GM21723 (cell line): ENCODE measurements at regions not wholly inside any gene's neighbourhood (a gene's known extent, or its start where the extent isn't known, plus 50 kb on each side); places are given as distances from the start of the nearest gene placed in this dataset.
"Not testable (repeated sequence)": the region's sequence is repeated elsewhere in the genome, so short reads cannot be mapped to it uniquely, and the experiment has no call there.

Experiments used
- ATAC-seq: cut with Tn5 transposase; IDR thresholded peaks from one replicate; pipeline ENCODE4 v1.9.1; 2021; ENCODE audit warnings: mild to moderate bottlenecking, moderate library complexity; ENCODE audit not compliant: unreplicated experiment

GRCh38 chr5:174504266-174504726 is 220.1 kb upstream of the MSX2 start:
- ATAC-seq: no peak

DNA sequence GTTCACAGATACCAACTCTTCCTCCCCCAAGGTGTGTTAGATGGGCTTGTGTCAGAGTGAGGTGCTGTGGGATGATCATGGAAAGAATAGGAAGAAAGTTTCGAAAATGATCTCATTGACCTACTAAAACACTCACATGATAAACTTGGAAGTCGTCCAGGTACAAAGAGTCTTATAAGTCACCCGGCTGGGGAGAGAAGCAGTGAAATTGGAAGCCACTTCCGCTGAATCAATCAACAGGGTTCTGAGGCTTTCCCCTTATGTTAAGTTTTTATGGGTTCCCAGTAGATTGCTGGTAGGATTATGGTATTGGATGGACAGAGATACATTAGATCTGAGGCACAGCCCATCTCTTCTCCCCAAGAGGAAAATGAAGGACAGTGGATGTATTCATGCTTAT is 218.8 kb upstream of the MSX2 start:
- ATAC-seq: no peak

DNA sequence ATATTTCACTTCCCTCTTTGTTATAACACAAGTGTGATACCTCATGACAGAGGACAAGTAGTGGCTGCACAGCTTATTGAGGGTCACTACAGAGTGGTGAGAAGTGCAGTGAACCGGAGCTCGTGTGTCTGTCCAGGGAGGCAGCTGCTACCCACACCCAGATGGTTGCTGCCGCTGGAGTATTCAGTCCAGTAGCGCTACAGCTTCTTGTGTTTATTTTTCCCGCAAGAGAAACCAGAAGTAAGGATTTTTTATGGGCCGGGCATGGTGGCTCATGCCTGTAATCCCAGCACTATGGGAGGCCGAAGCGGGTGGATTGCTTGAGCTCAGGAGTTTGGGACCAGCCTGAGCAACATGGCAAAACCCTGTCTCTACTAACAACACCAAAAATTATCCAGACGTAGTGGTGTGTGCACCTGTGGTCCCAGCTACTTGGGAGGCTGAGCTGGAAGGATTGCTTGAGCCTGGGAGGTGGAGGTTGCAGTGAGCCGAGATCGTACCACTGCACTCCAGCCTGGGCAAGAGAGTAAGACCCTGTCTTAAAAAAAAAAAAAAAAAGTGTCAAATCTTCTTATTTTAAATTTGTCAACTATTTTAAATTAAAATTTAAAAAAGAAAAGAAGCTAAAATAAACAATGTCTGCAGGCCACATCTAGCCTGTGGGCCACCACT is 213.5 kb upstream of the MSX2 start:
- ATAC-seq: not testable (repeated sequence)

DNA sequence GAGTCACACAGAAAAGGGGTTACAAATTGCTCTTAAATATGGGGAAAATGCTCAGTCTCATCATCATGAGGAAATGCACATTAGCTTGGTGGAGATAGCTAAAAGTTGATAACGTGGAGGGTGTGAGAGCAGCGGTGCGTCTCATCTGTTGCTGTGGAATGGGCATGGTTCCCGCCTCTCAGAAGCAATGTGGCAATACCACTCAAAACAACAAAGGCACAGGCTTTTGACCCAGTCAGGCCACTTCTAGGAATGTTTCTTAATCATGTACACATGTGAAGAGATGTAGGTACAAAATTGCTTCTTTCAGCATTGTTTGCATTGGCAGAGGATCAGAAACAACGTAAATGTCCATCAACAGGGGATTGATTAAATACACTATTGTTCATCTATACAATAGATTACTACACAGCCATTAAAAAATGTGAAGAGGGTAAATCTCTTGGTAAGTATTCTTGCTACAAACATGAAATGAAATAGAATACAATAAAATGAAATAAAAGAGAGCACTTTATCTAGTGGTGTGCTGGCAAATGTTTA is 212.6 kb upstream of the MSX2 start:
- no peak for ATAC-seq

DNA sequence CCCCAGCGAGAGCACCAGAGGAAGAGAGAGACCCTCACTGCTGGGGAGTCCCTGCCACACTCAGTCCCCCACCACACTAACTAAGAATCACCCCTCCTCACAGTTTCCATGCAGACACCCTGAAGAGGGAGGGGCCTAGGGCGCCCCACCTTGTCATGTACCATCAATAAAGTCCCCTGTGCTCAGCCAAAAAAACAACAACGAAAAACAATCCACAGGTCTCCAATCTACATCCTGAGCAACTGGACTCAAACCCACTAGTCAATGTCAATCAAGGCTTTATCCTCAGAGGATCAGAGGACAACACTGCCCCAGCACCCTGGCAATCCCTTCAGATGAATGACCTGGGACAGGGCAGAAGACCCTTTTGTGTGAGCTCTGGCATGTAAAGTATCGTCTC is 210.1 kb upstream of the MSX2 start:
- ATAC-seq: no peak

GRCh38 chr5:174514983-174515394 is 209.4 kb upstream of the MSX2 start:
- no peak for ATAC-seq

GRCh38 chr5:174516741-174517140 is 207.6 kb upstream of the MSX2 start:
- no peak for ATAC-seq

DNA sequence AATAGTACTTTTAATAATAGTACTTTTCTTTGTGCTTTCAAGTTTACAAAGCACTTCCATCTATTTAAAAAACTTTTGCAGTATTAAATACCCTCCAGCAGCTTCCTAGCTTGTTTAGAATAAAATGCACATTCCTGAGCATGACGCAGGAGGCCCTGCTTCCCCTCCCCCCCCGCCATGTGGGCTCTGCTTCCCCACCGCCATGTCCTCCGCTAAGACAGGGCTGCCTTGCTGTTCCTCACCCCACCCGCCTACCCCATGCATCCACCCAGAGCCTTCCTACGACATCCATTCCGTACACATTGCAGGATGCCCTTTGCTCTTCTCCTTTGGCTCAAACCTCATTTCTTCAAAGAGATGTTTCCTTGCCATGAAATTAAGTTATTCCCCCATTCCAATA is 205.9 kb upstream of the MSX2 start:
- ATAC-seq: no peak

DNA sequence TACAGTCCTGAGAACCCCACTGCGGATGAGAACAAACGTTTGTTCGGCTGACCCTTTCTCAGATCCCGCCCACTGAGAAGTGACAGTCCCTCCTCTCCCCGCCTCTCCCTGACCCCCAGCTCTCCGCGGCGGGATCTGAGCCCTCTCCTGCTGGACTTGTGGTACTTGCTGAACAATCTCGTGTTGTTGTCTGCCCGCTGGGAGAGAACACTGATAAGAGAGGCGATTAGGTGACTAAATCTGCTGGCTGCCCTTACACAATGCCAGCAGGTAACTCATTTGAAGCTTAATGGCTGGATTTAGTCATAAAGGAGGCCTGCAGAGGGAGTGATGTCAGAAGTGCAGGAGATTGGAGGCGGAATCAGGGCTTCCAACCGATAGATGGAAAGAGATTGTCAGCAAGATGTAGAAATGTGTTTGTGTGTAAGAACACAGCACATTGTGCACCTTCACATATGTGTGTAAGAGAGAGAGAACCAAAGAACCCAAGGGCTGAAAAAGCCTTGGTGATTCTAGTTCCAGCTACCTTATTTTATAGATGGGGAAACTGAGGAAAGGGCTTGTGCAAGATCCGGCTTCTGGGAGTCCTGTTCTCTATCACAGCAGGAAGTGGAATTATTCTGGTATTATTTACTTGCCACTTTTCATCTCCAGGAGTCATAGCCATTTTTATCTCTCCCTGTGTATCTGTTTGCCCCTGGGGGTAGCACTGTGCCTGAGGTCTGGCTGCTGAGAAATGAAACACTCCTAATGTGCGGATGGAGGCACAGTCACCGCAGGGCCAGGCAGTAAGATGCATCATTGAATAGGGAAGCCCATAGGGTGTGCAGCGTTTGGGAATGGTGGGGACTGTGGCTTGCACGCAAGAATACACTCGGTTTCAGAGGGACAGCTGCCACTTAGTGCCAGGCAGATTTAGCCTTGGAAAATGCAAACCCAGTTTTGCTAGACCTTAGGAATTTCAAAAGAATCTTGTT is 203.7 kb upstream of the MSX2 start:
- ATAC-seq: no peak

- ATAC-seq: no peak
These were observed 202.9 kb upstream of the MSX2 start for GRCh38 chr5:174521449-174521848.

DNA sequence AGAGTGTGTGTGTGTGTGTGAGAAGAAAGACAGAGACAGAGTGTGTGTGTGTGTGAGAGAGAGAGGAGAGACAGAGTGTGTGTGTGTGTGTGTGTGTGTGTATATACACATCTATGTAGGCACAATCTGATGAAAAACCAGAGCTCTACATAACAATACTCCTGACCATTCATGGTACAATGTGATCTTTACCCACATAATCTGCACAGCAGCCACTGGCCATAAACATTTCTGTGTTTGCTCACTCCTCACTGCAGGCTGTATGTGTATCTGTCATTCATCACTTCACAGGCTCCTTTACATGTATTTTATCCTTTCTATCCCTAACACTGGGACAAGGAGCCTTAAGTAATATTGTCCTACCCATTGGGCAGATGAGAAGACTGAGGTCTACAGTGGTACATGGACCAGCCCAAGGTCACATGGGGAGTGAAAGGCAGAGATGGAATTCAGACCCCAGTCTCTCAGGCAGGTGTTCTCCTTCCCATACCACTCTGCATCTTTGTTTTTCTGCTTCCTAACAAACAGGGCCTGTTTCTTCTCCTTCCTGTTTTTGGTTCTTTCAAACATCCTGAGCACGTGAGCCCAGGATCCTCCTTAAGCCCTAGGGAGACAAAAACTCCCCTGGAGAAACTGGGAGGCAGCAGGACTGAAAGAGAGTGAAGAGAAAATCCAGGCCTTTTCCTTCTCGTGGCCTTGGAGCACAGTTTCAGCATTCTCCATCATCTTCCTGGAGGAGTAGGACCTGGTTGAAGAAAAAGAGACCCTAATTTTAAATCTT is 201.7 kb upstream of the MSX2 start:
- ATAC-seq: no peak

DNA sequence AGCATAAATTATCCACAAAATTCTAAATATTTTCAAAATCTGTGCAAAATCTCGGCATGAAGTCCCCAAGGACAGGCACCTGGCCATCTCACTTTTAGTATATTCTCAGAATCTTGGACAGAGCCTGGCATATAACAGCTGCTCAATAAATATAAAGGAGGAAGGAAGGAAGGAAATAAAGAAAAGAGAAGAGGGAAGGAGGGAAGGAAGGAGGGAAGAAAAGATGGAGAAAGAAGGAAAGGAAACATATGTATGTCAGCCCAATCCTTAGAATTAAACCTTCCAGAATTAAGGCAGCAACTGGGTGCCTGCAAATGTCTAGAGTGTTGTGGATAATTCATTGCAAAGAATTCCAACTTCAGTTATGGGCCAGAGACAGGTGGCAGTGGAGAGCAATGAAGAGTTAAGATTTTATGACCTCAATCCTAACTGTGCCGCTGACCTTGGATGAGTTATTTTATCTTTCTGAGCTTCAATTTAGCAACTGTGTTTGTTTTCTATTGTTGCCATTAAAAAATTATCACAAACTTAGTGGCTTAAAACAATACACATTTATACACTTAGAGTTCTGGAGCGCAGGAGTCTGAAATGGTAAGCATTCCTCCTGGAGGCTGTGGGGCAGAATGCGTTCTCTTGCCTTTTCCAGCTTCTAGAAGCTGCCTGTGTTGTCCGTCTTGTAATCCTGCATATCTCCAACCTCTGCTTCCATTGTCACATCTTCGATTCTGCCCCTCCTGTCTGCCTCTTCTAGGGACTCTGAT is 200.9 kb upstream of the MSX2 start:
- no peak for ATAC-seq

GRCh38 chr5:174524351-174524750 is 200.0 kb upstream of the MSX2 start:
- no peak for ATAC-seq

DNA sequence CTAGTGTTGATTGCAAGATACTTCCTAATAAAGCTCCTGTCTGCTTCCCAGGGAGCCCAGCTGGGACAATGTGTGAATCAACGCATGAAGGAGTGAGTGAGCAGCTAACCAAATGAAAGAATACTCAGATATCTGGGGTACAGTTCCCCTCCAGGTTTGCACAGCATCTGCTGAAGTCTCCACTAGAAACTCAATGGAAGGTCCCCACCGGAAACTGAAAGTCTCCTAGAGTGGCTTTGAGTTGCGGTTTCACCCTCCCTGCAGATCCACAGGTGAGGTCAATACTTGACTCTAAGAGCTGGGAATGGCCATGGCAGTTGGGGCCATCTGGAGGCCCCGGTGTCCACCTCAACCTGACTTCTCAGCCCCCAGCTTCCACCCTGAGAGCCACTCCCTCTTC is 198.2 kb upstream of the MSX2 start:
- ATAC-seq: no peak

GRCh38 chr5:174527916-174528540 is 196.4 kb upstream of the MSX2 start:
- no peak for ATAC-seq

- no peak for ATAC-seq
These were observed 195.4 kb upstream of the MSX2 start for GRCh38 chr5:174528821-174529544.

DNA sequence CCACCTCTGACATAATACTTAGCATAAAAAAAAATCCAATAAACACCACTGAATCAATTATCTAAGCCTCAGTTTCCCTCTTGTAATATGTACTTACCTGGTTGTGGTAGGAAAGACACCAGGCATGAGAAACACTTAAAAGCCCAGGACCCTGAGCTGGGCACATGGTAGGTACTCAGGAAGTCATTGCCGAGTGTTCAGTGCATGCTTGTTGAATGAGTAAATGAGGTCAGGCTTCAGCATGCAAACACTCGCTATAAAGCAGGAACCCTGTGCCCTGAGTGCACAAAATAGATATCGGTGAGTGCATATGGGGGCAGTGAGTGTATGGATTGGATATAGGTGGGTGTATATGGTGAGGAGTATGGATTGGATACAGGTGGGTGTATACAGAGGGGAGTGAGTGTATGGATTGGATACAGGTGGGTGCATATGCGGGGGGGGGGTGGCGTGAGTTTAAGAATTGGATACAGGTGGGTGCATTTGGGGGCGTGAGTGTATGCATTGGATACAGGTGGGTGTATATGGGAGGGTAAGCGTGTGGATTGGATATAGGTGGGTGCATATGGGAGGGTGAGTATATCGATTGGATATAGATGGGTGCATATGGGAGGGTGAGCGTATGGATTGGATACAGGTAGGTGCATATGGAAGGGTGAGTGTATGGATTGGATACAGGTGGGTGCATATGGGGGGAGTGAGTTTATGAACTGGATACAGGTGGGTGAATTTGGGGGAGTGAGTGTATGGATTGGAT is 194.3 kb upstream of the MSX2 start:
- ATAC-seq: no peak

DNA sequence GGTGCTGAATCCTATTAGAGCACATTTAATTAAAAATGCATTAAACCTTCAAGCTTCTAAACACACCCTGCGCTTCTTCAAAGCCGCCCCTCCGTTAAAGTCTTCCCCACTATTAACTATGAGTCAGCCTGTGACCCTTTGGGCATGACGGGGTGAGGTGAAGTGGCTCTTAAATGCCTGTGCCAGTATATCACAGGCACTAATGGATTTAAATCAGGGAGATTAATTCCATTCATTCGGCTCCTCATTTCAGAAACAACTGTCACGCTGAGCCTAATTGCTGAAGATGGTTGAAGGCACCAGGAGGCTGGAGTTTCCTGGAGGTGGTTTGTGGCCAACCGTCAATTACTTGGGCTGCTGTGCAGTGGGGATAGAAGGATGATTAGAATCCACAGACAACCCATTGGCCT is 192.6 kb upstream of the MSX2 start:
- no peak for ATAC-seq
